ENCODE measurements at regions not wholly inside any gene's neighbourhood (a gene's known extent, or its start where the extent isn't known, plus 50 kb on each side); places are given as distances from the start of the nearest gene placed in this dataset.

GRCh38 chr7:85916016-85916415, 727.7 kb upstream of the GRM3 start:
- Histone ChIP-seq H3K4me3 (ENCODE audit: low read length, poor library complexity, severe bottlenecking) (no peak overlapping the region), H3K4me2 (ENCODE audit: low read depth, low read length, poor library complexity, severe bottlenecking) (no peak overlapping the region), H2AFZ (ENCODE audit: low read length) (no peak overlapping the region), H3K9me3 (ENCODE audit: insufficient read depth, low read depth, low read length) (no peaks in the 10 kb centered on the region), H3K4me1 (ENCODE audit: insufficient read depth, low read length, poor library complexity, severe bottlenecking) (no peaks in the 10 kb centered on the region), H3F3A (ENCODE audit: low read depth) (no peaks in the 10 kb centered on the region), H3K36me3 (ENCODE audit: insufficient read depth, low read length) (no peaks in the 10 kb centered on the region), H3K79me2 (ENCODE audit: insufficient read depth, low read length) (no peaks in the 10 kb centered on the region), H3K27me3 (ENCODE audit: insufficient read depth, low read length, poor library complexity, severe bottlenecking) (no peaks in the 10 kb centered on the region), H4K20me1 (ENCODE audit: insufficient read depth, low read length, poor library complexity, severe bottlenecking) (no peaks in the 10 kb centered on the region), H3K9ac (ENCODE audit: low read depth, low read length, poor library complexity, severe bottlenecking) (no peak overlapping the region), H3K9me2 (replicated peaks; ENCODE audit: low read depth, low read length) (no peaks in the 10 kb centered on the region)
- TF ChIP-seq CTCF (conservative IDR thresholded peaks at IDR 0.05; ENCODE audit: low read length) (no peak), EZH2phosphoT487 (IDR thresholded peaks at IDR 0.05; ENCODE audit: borderline replicate concordance) (no peak)

- H3K79me2 ChIP-seq (ENCODE audit: insufficient read depth, low read length) = no peaks in the 10 kb centered on the region
- H3K4me3 ChIP-seq (ENCODE audit: low read length, poor library complexity, severe bottlenecking) = no peak overlapping the region
- TF ChIP-seq CTCF (conservative IDR thresholded peaks at IDR 0.05; ENCODE audit: low read length) (no peak), EZH2phosphoT487 (IDR thresholded peaks at IDR 0.05; ENCODE audit: borderline replicate concordance) (no peak)
- no peaks in the 10 kb centered on the region for H3K36me3 ChIP-seq (ENCODE audit: insufficient read depth, low read length)
- no peaks in the 10 kb centered on the region for H3K9me3 ChIP-seq (ENCODE audit: insufficient read depth, low read depth, low read length)
- H3K4me1 ChIP-seq (ENCODE audit: insufficient read depth, low read length, poor library complexity, severe bottlenecking) = no peaks in the 10 kb centered on the region
- H3K9ac ChIP-seq (ENCODE audit: low read depth, low read length, poor library complexity, severe bottlenecking) = no peak overlapping the region
- H2AFZ ChIP-seq (ENCODE audit: low read length) = no peak overlapping the region
- H3F3A ChIP-seq (ENCODE audit: low read depth) = no peaks in the 10 kb centered on the region
- no peaks in the 10 kb centered on the region for H3K27me3 ChIP-seq (ENCODE audit: insufficient read depth, low read length, poor library complexity, severe bottlenecking)
- H3K9me2 ChIP-seq (replicated peaks; ENCODE audit: low read depth, low read length) = no peaks in the 10 kb centered on the region
- no peaks in the 10 kb centered on the region for H4K20me1 ChIP-seq (ENCODE audit: insufficient read depth, low read length, poor library complexity, severe bottlenecking)
- H3K4me2 ChIP-seq (ENCODE audit: low read depth, low read length, poor library complexity, severe bottlenecking) = no peak overlapping the region
Measured at GRCh38 chr7:85914437-85914836, 727.6 kb upstream of the SEMA3D start.

- no peak overlapping the region for H3K4me3 ChIP-seq (ENCODE audit: low read length, poor library complexity, severe bottlenecking)
- H3F3A ChIP-seq (ENCODE audit: low read depth) = no peaks in the 10 kb centered on the region
Measured at GRCh38 chr7:85908051-85908450, 721.2 kb upstream of the SEMA3D start.

More at GRCh38 chr7:85908051-85908450, 721.2 kb upstream of the SEMA3D start:
- Histone ChIP-seq H3K4me1 (ENCODE audit: insufficient read depth, low read length, poor library complexity, severe bottlenecking) (no peaks in the 10 kb centered on the region), H4K20me1 (ENCODE audit: insufficient read depth, low read length, poor library complexity, severe bottlenecking) (no peaks in the 10 kb centered on the region), H3K9me2 (replicated peaks; ENCODE audit: low read depth, low read length) (no peaks in the 10 kb centered on the region), H3K79me2 (ENCODE audit: insufficient read depth, low read length) (no peaks in the 10 kb centered on the region), H3K36me3 (ENCODE audit: insufficient read depth, low read length) (no peaks in the 10 kb centered on the region), H3K9ac (ENCODE audit: low read depth, low read length, poor library complexity, severe bottlenecking) (no peak overlapping the region), H3K27me3 (ENCODE audit: insufficient read depth, low read length, poor library complexity, severe bottlenecking) (no peaks in the 10 kb centered on the region), H3K4me2 (ENCODE audit: low read depth, low read length, poor library complexity, severe bottlenecking) (no peak overlapping the region), H2AFZ (ENCODE audit: low read length) (no peak overlapping the region), H3K9me3 (ENCODE audit: insufficient read depth, low read depth, low read length) (no peaks in the 10 kb centered on the region)
- TF ChIP-seq EZH2phosphoT487 (IDR thresholded peaks at IDR 0.05; ENCODE audit: borderline replicate concordance) = no peak
- TF ChIP-seq CTCF (conservative IDR thresholded peaks at IDR 0.05; ENCODE audit: low read length) = no peak

All from Loucy (cell line).